ENCODE measurements at regions not wholly inside any gene's neighbourhood (a gene's known extent, or its start where the extent isn't known, plus 50 kb on each side); places are given as distances from the start of the nearest gene placed in this dataset.

DNA sequence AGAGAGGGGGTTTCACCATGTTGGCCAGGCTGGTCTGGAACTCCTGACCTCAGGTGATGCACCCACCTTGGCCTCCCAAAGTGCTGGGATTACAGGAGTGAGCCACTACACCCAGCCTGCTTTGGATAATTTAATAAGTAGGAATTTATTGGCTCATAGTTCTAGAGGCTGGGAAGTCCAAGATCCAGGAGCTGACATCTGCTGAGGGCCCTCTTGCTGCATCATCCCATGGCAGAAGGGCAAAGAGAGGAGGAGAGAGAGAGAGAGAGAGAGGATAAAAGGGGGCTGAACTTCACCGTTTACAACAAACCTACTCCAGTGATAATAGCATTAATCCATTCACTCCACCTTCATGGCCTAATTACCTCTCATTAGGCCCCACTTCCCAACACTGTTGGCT is 62.0 kb upstream of the HES1 start:
- no peak for DNase-seq

DNA sequence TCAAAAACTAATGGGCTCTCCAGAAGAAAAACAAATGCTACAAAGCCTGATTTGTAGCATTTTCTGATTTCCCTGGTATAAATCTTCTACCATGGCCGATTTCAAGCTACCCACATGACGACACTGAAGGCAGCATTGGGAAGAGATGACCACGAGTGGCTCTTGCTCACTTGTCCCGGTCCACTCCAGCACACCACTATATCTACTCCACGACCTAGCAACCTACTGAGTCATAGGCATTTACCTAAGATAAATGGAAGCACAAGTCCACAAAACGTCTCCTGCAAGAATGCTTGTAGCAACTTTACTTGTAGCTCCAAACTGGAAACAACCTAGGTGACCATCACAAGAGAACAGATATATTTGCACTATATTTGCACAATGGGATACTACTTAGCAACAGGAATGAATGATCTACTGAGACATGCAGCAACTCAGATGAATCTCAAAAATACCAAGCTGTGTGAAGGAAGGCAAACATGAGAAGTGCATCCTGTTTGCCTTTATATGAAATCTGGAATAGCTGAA is 60.8 kb upstream of the HES1 start:
- no peak for DNase-seq

DNA sequence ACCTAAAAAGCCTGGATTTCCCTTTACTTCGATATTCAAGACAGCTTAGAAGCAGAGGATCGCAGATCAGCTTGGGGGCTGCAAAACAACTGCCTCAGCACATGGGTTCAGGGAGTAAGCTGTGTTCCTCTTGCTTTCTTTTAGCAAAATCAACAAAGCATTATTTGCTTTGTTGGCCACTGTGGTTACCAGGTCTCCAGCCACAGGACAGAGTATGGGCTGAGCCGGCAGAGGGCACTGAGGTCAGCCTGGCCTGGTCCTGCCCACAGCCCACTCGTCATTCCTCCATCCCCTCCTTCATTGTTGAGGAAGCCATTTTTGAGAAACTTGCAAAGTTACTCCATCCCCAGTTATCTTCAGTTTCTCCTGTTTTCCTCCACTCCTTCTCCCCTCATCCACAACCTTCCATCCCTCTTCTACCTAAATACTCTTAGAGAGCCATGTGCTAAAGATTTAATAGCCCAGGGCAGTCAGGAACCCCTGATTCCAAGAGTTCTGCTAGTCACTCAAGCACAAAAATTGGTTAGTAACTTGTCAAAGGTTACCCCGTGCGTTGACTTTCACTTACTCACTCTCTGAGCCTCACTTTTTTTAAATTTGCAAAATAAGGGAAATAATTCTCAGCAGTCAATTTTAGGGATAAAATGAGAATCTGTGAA is 60.0 kb upstream of the HES1 start:
- DNase-seq = no peak

DNA sequence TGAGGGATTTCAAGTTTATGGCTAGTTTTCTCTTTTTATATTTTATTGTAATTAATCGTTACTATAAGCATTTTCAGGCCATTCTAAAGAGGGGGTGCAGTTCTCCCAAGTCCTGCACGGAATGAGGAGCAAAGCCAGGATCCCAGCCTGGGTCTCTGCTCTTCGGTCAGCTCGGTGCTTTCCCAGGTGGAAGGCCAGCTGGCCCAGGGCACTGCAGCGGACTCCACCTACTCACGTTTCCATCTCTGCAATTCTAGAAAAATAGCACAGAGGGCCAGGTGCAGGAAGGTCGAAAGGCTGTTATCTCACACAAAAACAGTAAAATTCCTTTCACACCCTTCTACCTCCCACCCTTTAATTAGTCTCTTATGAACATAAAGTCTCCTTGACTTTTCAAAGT is 59.5 kb upstream of the HES1 start:
- no peak for DNase-seq

DNA sequence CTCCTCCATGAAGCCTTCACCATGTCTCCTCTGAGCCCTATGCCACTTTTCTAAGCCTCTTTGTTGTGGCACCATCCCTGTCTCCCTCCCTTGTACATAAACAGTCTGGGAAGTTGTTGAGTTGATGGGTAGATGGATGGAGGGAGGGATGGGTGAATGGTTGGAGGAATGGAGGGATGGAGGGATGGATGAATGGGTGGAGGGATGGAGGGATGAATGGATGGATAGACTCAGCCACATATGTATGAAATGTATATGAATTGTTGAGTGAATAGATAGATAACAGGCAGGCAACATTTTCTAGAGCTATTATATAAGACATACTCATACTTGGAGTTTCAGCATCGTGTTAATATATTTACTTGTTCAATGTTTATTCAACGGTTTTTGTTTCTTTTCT is 58.3 kb upstream of the HES1 start:
- DNase-seq = no peak

DNA sequence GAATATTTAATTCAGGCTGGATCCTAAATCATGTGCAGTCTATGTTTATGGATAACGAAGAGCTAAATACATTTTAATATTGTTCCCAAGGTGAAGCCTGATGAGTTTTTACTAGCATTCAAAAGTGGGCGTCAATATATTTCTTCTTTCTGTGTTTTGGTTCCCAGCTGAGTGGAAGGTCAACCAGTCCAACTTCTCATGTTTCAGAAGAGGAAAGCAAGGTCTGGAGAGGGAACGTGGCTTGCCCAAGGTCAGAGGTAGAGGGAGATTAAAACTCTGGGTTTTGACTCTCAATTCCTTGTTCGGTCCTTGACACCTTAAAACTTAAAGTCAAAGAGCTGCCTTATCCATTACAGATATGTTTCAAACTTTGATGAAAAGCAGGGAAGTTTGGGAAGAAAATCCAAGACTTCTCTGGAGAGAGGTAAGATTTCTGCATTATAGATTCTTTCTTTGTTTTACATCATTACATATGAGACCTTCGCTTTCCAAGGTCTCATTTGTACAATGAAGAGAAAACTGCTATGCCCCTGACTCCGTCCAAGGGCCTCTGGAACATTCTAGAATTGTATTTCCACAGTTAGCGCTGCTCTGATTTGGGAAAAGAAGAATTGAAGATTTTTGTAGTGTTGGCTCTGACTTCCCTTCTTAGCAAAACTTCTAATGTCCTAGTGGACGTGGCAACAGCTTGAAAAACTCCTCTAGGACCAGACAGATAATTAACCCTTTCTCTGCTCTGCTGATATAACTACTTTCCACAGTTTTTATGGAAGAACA is 57.7 kb upstream of the HES1 start:
- DNase-seq = no peak

DNA sequence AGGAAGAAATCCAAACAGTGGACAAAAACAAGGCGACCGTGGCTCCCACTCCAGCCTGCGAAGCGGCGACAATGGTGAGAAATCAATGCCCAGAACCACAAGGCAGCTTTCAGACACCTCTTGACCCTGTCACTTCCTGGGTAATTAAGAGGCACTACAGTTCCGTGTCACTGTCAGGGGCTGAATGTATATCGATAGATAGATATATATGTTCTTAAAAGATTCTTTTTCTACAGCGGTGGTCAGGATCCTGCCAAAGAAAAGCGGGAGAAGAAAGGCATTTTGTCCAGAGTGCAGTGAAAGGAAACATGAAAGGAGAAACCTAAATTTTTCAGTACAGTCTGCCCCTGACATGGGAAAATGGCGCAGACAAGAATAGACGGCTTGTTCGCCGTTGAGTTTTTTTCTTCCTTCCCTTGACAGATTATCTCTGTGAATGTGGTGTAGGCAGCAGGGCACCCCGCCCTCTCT is 56.2 kb upstream of the HES1 start:
- no peak for DNase-seq

DNA sequence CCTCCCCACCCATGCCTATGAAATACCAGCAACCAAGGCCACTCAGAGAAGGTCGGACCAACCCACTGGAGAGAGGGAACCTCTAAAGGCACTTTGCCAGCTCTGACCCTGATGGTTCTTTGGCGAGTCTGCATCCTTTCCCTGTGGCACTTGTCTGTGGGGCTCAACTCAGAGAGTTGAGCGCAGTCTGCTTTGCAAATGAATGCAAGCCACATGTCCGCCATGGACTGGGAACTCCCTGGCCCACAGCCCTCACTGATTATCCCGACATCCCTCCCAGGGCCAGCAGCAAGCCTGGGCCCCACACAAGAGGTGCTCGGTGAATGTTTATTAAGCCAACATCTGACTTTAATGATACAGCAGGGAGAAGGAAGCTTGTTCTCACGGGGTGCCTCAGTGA is 55.5 kb upstream of the HES1 start:
- DNase-seq = no peak

DNA sequence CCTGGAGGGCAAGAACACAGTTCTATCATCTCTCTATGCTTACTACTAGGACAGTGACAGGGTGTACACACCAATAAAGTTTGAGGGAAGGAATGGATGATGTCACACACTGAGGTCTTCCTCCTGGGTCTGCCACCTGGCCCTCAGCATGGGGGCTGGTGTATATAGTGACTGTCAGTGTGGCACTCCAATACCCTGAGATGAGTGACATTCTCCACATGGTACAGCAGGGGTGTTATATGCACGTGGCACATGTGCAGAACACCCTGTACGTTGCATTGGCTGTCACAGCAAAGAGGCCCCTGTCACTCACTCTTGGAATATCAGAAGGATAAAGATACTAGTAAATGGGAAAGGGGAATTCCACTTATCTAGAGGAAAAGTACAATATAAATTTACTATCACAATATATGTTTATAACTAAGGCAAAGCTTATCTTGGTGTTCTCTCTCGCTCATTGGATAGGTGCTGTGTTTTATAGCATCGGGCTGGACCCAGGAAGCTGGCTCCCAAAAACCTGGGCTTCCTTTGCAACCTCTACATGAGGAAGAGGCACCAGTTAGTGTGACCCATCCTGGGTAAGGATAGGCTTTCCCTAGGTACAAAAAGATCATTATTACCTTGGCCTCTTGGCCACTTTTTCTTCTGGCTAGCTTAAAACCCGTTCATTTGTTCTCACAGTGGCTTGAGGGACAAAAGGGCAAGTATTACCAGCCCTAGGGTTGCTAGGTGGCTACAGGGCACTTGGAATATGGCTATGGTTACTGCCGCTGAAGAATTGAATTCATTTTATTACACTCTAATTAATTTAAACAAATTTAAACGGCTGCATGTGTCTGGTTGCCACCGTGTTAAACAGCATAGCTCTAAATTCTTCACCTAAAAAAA is 54.8 kb upstream of the HES1 start:
- no peak for DNase-seq

DNA sequence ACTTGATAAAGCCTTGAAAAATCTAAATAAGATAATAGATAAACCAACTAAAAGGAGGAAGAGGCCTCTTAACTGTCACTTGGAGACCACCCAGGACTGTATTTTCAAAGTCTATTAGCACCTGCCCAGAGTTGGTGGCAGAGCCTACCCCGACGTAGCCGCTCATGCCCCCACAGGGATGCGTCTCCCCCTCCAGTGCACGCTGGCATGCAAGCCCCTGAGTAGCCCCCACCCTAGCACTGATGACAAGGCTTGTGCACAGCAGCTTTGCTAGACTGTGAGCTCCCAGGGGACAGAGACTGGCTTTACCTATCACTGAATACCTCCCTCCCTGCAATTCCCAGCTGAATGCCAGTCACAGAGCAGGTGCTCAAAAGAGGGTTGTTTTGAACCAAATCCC is 54.1 kb upstream of the HES1 start:
- no peak for DNase-seq

DNA sequence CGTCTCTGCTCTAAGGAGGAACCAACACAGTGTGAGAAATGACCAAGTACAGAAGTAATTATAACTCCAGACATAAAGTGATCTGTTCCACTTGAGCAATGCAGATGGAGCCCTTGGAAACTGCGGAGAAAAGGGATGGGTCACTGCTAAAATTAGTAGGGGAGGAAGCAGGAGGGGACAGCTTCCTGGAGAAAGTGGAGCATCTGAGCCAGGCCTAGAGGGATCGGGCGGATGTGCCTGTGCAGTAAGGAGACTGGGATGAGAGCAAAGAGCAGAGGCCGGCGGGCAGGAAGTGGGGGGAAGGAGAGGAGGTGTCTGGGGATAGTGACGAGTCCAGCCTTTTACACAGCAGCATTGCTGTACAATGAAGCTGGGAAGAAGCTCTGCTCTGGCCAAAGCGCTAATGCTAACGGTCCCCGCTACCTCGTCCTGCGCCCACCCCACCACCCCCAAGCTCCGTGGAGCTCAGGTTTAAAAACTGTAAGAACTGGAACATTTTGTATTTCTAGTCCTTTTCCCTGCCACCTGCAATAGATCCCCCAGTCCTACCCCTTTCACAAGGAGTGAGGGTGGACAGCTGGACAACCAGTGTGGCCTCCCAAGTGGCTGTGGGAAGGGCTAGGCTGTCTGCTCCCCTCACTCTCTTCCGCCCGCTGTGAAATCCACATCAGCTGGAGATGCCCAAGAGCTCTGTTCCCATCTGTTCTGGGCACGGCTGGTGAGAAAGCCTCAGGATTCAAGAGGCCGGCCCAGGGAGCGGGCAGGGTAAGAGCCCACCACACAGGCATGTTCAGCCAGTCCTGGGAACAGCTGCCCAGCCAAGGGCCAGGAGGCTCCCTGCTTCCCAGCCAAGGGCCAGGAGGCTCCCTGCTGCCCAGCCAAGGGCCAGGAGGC is 53.0 kb upstream of the HES1 start:
- no peak for DNase-seq

DNA sequence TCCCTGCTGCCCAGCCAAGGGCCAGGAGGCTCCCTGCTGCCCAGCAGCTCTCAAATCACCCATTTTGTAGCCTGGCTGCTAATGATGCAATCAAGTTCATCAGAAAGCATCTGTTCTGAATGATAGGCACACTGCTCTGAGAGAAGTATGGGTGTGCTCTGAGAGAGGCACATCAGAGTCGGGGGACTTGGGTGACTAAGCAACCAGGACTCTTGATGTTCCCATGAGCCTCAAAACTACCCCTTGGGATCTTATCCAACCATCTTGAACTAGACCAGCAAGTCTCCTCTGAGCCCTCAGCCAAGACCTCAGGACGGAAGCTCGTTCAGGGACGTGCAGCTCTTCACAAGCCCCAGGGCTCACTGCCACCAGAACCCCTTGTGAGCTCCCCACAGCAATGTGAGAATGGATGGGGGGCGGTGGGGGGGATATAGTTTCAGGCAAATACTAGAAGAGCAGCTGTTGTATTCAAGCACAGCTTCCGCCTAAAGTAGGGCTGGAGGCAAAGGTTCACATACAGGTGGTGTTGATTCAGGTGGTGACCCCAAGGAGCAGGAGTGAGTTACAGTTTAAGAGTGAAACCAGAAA is 52.2 kb upstream of the HES1 start:
- DNase-seq = no peak

DNA sequence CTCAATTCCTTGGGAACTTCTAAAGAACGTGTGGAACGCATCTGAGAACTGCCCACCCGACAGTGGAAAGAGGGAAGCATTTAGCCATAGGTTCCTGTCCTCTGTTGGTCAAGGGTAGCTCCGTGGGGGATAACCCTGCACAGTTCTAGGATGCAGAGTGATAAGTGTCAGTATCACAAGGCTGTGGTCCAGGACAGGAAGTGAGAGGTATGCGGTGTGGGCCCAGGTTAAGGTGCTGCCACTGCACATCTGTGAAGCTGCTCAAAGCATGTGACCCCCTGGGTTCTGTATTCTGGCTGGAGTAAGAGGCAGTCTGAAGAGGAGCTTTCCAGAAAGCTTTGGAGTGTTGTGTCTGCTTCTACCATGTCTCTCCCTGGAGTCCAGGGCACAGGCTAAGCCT is 51.7 kb upstream of the HES1 start:
- DNase-seq = no peak

All from CD4-positive, alpha-beta T cell treated with Interleukin-1 beta for 1 hour (primary cell).